A204.1 (cell line): ENCODE measurements at regions not wholly inside any gene's neighbourhood (a gene's known extent, or its start where the extent isn't known, plus 50 kb on each side); places are given as distances from the start of the nearest gene placed in this dataset.
"Not testable (repeated sequence)": the region's sequence is repeated elsewhere in the genome, so short reads cannot be mapped to it uniquely, and the experiment has no call there.

Source experiments
- FAIRE-seq: peaks from 2 replicates; lab custom pipeline; 2012; peaks lifted over from hg19 to GRCh38; lab: Jason Lieb, UNC

- no peak for FAIRE-seq
Observed at GRCh38 chr3:109678600-109678999, 341.3 kb upstream of the DPPA4 start.

- no peak for FAIRE-seq
Observed at GRCh38 chr3:109679664-109680063, 342.3 kb upstream of the DPPA4 start.

GRCh38 chr3:109683746-109684145 lies 346.4 kb upstream of the DPPA4 start:
- FAIRE-seq = no peak

- no peak for FAIRE-seq
Observed at GRCh38 chr3:109685084-109686079, 348.0 kb upstream of the DPPA4 start.

- FAIRE-seq = no peak
Observed at GRCh38 chr3:109687626-109688025, 350.3 kb upstream of the DPPA4 start.

- no peak for FAIRE-seq
Observed at GRCh38 chr3:109696932-109697331, 359.6 kb upstream of the DPPA4 start.

GRCh38 chr3:109702252-109702651 lies 364.9 kb upstream of the DPPA4 start:
- FAIRE-seq = no peak

GRCh38 chr3:109702976-109703375 lies 365.6 kb upstream of the DPPA4 start:
- no peak for FAIRE-seq

- FAIRE-seq = not testable (repeated sequence)
Observed at GRCh38 chr3:109705133-109705532, 367.8 kb upstream of the DPPA4 start.

GRCh38 chr3:109707617-109708016 lies 370.3 kb upstream of the DPPA4 start:
- FAIRE-seq = no peak

- FAIRE-seq = no peak
Observed at GRCh38 chr3:109713288-109713687, 375.9 kb upstream of the DPPA4 start.

- no peak for FAIRE-seq
Observed at GRCh38 chr3:109715707-109716106, 378.4 kb upstream of the DPPA4 start.

GRCh38 chr3:109718850-109719249 lies 381.5 kb upstream of the DPPA4 start:
- no peak for FAIRE-seq

GRCh38 chr3:109728861-109729494 lies 391.6 kb upstream of the DPPA4 start:
- FAIRE-seq = no peak

GRCh38 chr3:109731639-109732473 lies 394.5 kb upstream of the DPPA4 start:
- FAIRE-seq = peak; percentile 73

GRCh38 chr3:109743981-109744380 lies 406.6 kb upstream of the DPPA4 start:
- no peak for FAIRE-seq

- no peak for FAIRE-seq
Observed at GRCh38 chr3:109772520-109772919, 435.2 kb upstream of the DPPA4 start.

GRCh38 chr3:109774108-109774507 lies 436.8 kb upstream of the DPPA4 start:
- no peak for FAIRE-seq

- FAIRE-seq = no peak
Observed at GRCh38 chr3:109784285-109784684, 446.9 kb upstream of the DPPA4 start.

GRCh38 chr3:109784852-109785631 lies 447.7 kb upstream of the DPPA4 start:
- FAIRE-seq = no peak

- FAIRE-seq = no peak
Observed at GRCh38 chr3:109803274-109803673, 465.9 kb upstream of the DPPA4 start.

GRCh38 chr3:109804697-109805096 lies 467.4 kb upstream of the DPPA4 start:
- no peak for FAIRE-seq
